ENCODE measurements at regions not wholly inside any gene's neighbourhood (a gene's known extent, or its start where the extent isn't known, plus 50 kb on each side); places are given as distances from the start of the nearest gene placed in this dataset.
"Not testable (repeated sequence)": the region's sequence is repeated elsewhere in the genome, so short reads cannot be mapped to it uniquely, and the experiment has no call there.

GRCh38 chr4:115194612-115195011 is 81.2 kb upstream of the NDST4 start:
- intact Hi-C loops (cut with micrococcal nuclease); H3K4me3 Mint-ChIP-seq; H3K9me3 ChIP-seq (replicated peaks in 1 of 2; ENCODE audit: control insufficient read depth in 1 of 2, insufficient read depth in 1 of 2, low read length in 2 of 2): not testable (repeated sequence)

DNA sequence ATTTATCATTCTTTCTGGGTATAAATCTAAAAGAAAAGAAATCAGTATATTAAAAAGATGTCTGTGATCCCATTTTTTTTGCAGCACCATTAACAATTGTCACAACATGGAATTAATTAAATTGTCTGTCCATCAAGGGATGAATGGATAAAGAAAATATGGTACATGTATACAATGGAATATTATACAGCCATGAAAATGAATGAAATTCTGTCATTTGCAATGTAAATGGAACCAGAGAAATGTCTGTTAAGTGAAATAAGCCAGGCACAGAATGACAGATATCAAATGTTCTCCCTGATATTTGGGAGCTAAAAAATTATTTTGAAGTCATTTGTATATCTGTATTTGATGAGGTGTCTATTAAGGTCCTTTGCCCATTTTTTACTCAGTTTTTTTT is 77.1 kb upstream of the NDST4 start:
- intact Hi-C loops (cut with micrococcal nuclease) = no loop called here
- Mint-ChIP-seq H3K4me3 (no peak overlapping the region), H3K9me3 (no peaks in the 10 kb centered on the region)

More at GRCh38 chr4:115194612-115195011, 81.2 kb upstream of the NDST4 start:
- not testable (repeated sequence) for H3K36me3 ChIP-seq (replicated peaks in 1 of 2; ENCODE audit: control insufficient read depth in 1 of 2, insufficient read depth in 2 of 2, low read length in 2 of 2); H3K27ac Mint-ChIP-seq; H4K20me1 ChIP-seq (ENCODE audit: insufficient read depth, low read length); DNase-seq; H3K27me3 ChIP-seq (ENCODE audit: control insufficient read depth in 2 of 2, insufficient read depth in 2 of 2, low read length in 2 of 2); H3K27ac ChIP-seq (ENCODE audit: low read depth in 1 of 2, low read length in 2 of 2); H3K79me2 ChIP-seq (ENCODE audit: insufficient read depth, low read length); H2AFZ ChIP-seq (ENCODE audit: insufficient read depth, low read depth, low read length, poor library complexity, severe bottlenecking); H3K4me2 ChIP-seq (replicated peaks; ENCODE audit: extremely low read depth, low read length, poor library complexity, severe bottlenecking); H3K4me1 Mint-ChIP-seq; H3K4me1 ChIP-seq (ENCODE audit: control insufficient read depth in 1 of 2, insufficient read depth in 2 of 2, low read length in 2 of 2); H3K4me3 ChIP-seq (replicated peaks in 1 of 3; ENCODE audit: low read depth in 2 of 3, low read length in 3 of 3); H3K9ac ChIP-seq (ENCODE audit: insufficient read depth, low read length, poor library complexity, severe bottlenecking); H3K27me3 Mint-ChIP-seq (ENCODE audit: low read depth in 3 of 3); H3K36me3 Mint-ChIP-seq
- peaks cover 2 to 12% (median 6%) of the 10 kb centered on the region in 7 donors for H3K9me3 Mint-ChIP-seq

More for the DNA sequence above, 77.1 kb upstream of the NDST4 start:
- H3K27me3 ChIP-seq (ENCODE audit: control insufficient read depth in 2 of 2, insufficient read depth in 2 of 2, low read length in 2 of 2) = no peaks in the 10 kb centered on the region
- H3K36me3 ChIP-seq (replicated peaks in 1 of 2; ENCODE audit: control insufficient read depth in 1 of 2, insufficient read depth in 2 of 2, low read length in 2 of 2) = no peaks in the 10 kb centered on the region
- H3K4me1 Mint-ChIP-seq = no peaks in the 10 kb centered on the region
- H3K36me3 Mint-ChIP-seq = no peaks in the 10 kb centered on the region
- no peak overlapping the region for H3K9ac ChIP-seq (ENCODE audit: insufficient read depth, low read length, poor library complexity, severe bottlenecking)
- no peak for DNase-seq
- H3K27me3 Mint-ChIP-seq (ENCODE audit: low read depth in 3 of 3) = no peaks in the 10 kb centered on the region
- no peak overlapping the region for H3K27ac Mint-ChIP-seq
- no peaks in the 10 kb centered on the region for H3K9me3 ChIP-seq (replicated peaks in 1 of 2; ENCODE audit: control insufficient read depth in 1 of 2, insufficient read depth in 1 of 2, low read length in 2 of 2)
- no peaks in the 10 kb centered on the region for H4K20me1 ChIP-seq (ENCODE audit: insufficient read depth, low read length)
- H3K4me1 ChIP-seq (ENCODE audit: control insufficient read depth in 1 of 2, insufficient read depth in 2 of 2, low read length in 2 of 2) = no peaks in the 10 kb centered on the region
- TF ChIP-seq, protein P1, sequence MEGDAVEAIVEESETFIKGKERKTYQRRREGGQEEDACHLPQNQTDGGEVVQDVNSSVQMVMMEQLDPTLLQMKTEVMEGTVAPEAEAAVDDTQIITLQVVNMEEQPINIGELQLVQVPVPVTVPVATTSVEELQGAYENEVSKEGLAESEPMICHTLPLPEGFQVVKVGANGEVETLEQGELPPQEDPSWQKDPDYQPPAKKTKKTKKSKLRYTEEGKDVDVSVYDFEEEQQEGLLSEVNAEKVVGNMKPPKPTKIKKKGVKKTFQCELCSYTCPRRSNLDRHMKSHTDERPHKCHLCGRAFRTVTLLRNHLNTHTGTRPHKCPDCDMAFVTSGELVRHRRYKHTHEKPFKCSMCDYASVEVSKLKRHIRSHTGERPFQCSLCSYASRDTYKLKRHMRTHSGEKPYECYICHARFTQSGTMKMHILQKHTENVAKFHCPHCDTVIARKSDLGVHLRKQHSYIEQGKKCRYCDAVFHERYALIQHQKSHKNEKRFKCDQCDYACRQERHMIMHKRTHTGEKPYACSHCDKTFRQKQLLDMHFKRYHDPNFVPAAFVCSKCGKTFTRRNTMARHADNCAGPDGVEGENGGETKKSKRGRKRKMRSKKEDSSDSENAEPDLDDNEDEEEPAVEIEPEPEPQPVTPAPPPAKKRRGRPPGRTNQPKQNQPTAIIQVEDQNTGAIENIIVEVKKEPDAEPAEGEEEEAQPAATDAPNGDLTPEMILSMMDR (IDR thresholded peaks at IDR 0.05) = no peak
- H3K27ac ChIP-seq (ENCODE audit: low read depth in 1 of 2, low read length in 2 of 2) = no peak overlapping the region
- H3K4me2 ChIP-seq (replicated peaks; ENCODE audit: extremely low read depth, low read length, poor library complexity, severe bottlenecking) = no peak overlapping the region
- no peak overlapping the region for H2AFZ ChIP-seq (ENCODE audit: insufficient read depth, low read depth, low read length, poor library complexity, severe bottlenecking)
- H3K79me2 ChIP-seq (ENCODE audit: insufficient read depth, low read length) = no peaks in the 10 kb centered on the region
- H3K4me3 ChIP-seq (replicated peaks in 1 of 3; ENCODE audit: low read depth in 2 of 3, low read length in 3 of 3) = no peak overlapping the region

Data from CD14-positive monocyte (primary cell).